ENCODE measurements at regions not wholly inside any gene's neighbourhood (a gene's known extent, or its start where the extent isn't known, plus 50 kb on each side); places are given as distances from the start of the nearest gene placed in this dataset.

DNA sequence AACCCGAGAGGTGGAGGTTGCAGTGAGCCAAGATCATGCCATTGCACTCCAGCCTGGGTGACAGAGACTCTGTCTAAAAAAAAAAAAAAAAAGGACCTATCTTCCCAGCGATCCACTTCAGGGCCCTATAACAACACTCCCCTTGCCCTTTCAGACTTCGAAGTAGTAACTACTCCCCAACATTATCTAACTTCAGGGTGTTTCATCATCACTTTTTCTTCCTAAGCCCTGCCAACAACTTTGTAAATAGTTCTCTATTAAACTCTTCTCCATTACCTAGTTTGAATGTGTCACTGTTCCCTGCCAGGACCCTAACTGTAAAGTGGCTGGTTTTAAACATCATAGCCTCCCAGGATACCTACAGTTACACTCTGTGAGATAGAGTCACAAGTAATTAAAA is 220.8 kb downstream of the BTG1 start:
- 88 to 100% methylated on average over 2 to 3 of the region's 3 CpGs for WGBS, 2 donors (ENCODE audit: low coverage in 1 of 2)

DNA sequence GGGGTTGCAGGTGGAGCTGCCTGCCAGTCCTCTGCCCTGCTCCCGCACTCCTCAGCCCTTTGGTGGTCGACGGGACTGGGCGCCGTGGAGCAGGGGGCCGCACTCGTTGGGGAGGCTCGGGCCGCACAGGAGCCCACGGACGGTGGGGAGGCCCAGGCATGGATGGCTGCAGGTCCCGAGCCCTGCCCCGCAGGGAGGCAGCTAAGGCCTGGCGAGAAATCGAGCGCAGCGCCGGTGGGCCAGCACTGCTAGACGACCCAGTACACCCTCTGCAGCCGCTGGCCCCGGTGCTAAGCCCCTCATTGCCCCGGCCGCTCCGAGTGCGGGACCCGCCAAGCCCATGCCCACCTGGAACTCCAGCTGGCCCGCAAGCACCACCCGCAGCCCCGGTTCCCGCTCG is 221.8 kb downstream of the BTG1 start:
- H3K27ac ChIP-seq, result no peak overlapping the region
- intact Hi-C loops (cut with DNase I; ENCODE audit: low total_unique reads), result no loop called here
- no peaks in the 10 kb centered on the region for H3K9me3 ChIP-seq
- in situ Hi-C loops (cut with MboI; ENCODE audit: low pct_ligation_motif_present in 1 of 4, low pct_unique_long_range_greater_than_20kb in 1 of 4, low sequenced_read_pairs in 3 of 4), result no loop called here
- H3K4me3 ChIP-seq, result no peak overlapping the region
- no peak for TF ChIP-seq EP300 (IDR thresholded peaks at IDR 0.05; ENCODE audit: low read depth)
- TF ChIP-seq, protein P1, sequence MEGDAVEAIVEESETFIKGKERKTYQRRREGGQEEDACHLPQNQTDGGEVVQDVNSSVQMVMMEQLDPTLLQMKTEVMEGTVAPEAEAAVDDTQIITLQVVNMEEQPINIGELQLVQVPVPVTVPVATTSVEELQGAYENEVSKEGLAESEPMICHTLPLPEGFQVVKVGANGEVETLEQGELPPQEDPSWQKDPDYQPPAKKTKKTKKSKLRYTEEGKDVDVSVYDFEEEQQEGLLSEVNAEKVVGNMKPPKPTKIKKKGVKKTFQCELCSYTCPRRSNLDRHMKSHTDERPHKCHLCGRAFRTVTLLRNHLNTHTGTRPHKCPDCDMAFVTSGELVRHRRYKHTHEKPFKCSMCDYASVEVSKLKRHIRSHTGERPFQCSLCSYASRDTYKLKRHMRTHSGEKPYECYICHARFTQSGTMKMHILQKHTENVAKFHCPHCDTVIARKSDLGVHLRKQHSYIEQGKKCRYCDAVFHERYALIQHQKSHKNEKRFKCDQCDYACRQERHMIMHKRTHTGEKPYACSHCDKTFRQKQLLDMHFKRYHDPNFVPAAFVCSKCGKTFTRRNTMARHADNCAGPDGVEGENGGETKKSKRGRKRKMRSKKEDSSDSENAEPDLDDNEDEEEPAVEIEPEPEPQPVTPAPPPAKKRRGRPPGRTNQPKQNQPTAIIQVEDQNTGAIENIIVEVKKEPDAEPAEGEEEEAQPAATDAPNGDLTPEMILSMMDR (IDR thresholded peaks at IDR 0.05), result no peak
- TF ChIP-seq POLR2A (IDR thresholded peaks at IDR 0.05), result no peak
- TF ChIP-seq POLR2AphosphoS5 (IDR thresholded peaks at IDR 0.05), result no peak
- H3K36me3 ChIP-seq, result no peaks in the 10 kb centered on the region
- DNase-seq, result no peak
- 96% methylated on average over 15 of the region's 31 CpGs; no CpG with 5 or more reads in 1 of the 2 donors for WGBS, 2 donors (ENCODE audit: low coverage in 1 of 2)
- peaks cover 0 to 11% (median 0%) of the 10 kb centered on the region in 4 donors for H3K4me1 ChIP-seq
- H3K27me3 ChIP-seq, result no peaks in the 10 kb centered on the region

More for the DNA sequence above, 220.8 kb downstream of the BTG1 start:
- TF ChIP-seq POLR2AphosphoS5 (IDR thresholded peaks at IDR 0.05) (no peak), EP300 (IDR thresholded peaks at IDR 0.05; ENCODE audit: low read depth) (no peak), POLR2A (IDR thresholded peaks at IDR 0.05) (no peak)
- TF ChIP-seq, protein P1 (IDR thresholded peaks at IDR 0.05), result no peak
- in situ Hi-C loops (cut with MboI; ENCODE audit: low pct_ligation_motif_present in 1 of 4, low pct_unique_long_range_greater_than_20kb in 1 of 4, low sequenced_read_pairs in 3 of 4) (no loop called here), intact Hi-C loops (cut with DNase I; ENCODE audit: low total_unique reads) (no loop called here)
- no peaks in the 10 kb centered on the region for H3K27me3 ChIP-seq
- peaks cover 0 to 11% (median 0%) of the 10 kb centered on the region in 4 donors for H3K4me1 ChIP-seq
- no peak overlapping the region for H3K27ac ChIP-seq
- no peak for DNase-seq
- no peaks in the 10 kb centered on the region for H3K9me3 ChIP-seq
- no peak overlapping the region for H3K4me3 ChIP-seq
- no peaks in the 10 kb centered on the region for H3K36me3 ChIP-seq

DNA sequence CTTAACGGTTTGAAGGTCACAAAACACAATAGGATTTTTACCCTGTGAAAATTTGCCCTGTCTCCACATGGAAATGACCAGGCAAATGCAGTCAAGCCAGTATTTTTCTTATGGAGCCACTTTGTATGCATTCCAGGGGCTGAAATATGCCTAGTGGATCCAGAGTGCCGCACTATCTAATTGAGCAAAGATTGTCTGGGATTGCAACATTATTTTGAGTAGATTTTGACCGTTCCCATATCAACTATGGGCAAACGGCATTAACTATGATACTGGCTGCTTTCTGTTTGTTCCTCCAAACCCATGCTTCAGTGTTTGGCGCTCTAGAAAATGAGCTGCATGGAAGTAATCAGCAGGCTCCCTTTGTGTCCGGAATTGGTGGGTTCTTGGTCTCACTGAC is 223.0 kb downstream of the BTG1 start:
- WGBS, 2 donors (ENCODE audit: low coverage in 1 of 2), result 79 to 81% methylated on average over 4 to 6 of the region's 6 CpGs
- Histone ChIP-seq H3K27ac (no peak overlapping the region), H3K4me1 (peaks cover 0 to 11% (median 0%) of the 10 kb centered on the region in 4 donors), H3K4me3 (no peak overlapping the region), H3K9me3 (no peaks in the 10 kb centered on the region), H3K36me3 (no peaks in the 10 kb centered on the region), H3K27me3 (no peaks in the 10 kb centered on the region)
- in situ Hi-C loops (cut with MboI; ENCODE audit: low pct_ligation_motif_present in 1 of 4, low pct_unique_long_range_greater_than_20kb in 1 of 4, low sequenced_read_pairs in 3 of 4), result no loop called here
- DNase-seq, result no peak
- TF ChIP-seq POLR2AphosphoS5 (IDR thresholded peaks at IDR 0.05), result no peak
- TF ChIP-seq EP300 (IDR thresholded peaks at IDR 0.05; ENCODE audit: low read depth), result no peak
- TF ChIP-seq POLR2A (IDR thresholded peaks at IDR 0.05), result no peak
- TF ChIP-seq, protein P1 (IDR thresholded peaks at IDR 0.05), result no peak
- intact Hi-C loops (cut with DNase I; ENCODE audit: low total_unique reads), result no loop called here

DNA sequence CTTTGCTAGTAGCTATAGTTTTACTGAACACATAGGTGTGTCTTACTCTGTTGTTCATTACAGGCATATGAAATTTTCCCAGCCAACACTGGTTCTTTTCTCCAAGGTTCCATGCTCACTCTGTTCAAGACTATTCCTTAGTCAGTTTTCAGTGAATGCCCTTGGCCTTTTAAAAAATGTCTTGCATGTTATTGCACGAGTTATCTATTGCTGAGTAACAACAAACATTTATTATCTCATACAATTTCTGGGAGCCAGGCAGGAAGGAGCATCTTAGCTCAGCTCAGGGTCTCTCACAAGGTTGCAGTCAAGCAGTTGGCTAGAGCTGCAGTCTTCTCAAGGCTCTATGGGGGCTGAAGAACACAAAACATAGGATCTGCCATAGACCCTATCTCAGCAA is 223.5 kb downstream of the BTG1 start:
- Histone ChIP-seq H3K27me3 (no peaks in the 10 kb centered on the region), H3K4me1 (peaks cover 0 to 8% (median 0%) of the 10 kb centered on the region in 4 donors), H3K36me3 (no peaks in the 10 kb centered on the region), H3K27ac (peak overlapping the region in 1 of 4 donors; percentile 23), H3K4me3 (no peak overlapping the region), H3K9me3 (no peaks in the 10 kb centered on the region)
- in situ Hi-C loops (cut with MboI; ENCODE audit: low pct_ligation_motif_present in 1 of 4, low pct_unique_long_range_greater_than_20kb in 1 of 4, low sequenced_read_pairs in 3 of 4) (no loop called here), intact Hi-C loops (cut with DNase I; ENCODE audit: low total_unique reads) (no loop called here)
- TF ChIP-seq EP300 (IDR thresholded peaks at IDR 0.05; ENCODE audit: low read depth), result no peak
- TF ChIP-seq, protein P1 (IDR thresholded peaks at IDR 0.05), result no peak
- TF ChIP-seq POLR2A (IDR thresholded peaks at IDR 0.05), result no peak
- no peak for TF ChIP-seq POLR2AphosphoS5 (IDR thresholded peaks at IDR 0.05)
- no peak for DNase-seq
- WGBS, 2 donors (ENCODE audit: low coverage in 1 of 2), result 34 to 50% methylated on average over 1 of the region's 1 CpG
